Activated naive CD8-positive, alpha-beta T cell treated with anti-CD3 and anti-CD28 coated beads, Interleukin-2, amount 50 U/mL, for 24 hours (primary cell): ENCODE measurements at regions not wholly inside any gene's neighbourhood (a gene's known extent, or its start where the extent isn't known, plus 50 kb on each side); places are given as distances from the start of the nearest gene placed in this dataset.

ENCODE experiments used
- ATAC-seq: fragments of 150-1000 bp; cut with Tn5 transposase; one replicate; pipeline ENCODE4 v1.10.0; 2021
- DNase-seq: peaks from one replicate; pipeline ENCODE4 v3.0.0; 2021
- H3K27ac Mint-ChIP-seq: one replicate; pipeline ENCODE4 v1.8.0; 2021; ENCODE audit warnings: mild to moderate bottlenecking, mixed read lengths
- H3K27me3 Mint-ChIP-seq: one replicate; pipeline ENCODE4 v1.8.0; 2021; ENCODE audit warnings: mixed read lengths
- H3K36me3 Mint-ChIP-seq: one replicate; pipeline ENCODE4 v1.8.0; 2021; ENCODE audit warnings: low read depth, mixed read lengths
- H3K4me1 Mint-ChIP-seq: one replicate; pipeline ENCODE4 v1.8.0; 2021; ENCODE audit warnings: mixed read lengths
- H3K4me3 Mint-ChIP-seq: one replicate; pipeline ENCODE4 v1.8.0; 2021; ENCODE audit warnings: mild to moderate bottlenecking, moderate library complexity, mixed read lengths
- H3K9me3 Mint-ChIP-seq: one replicate; pipeline ENCODE4 v1.8.0; 2021; ENCODE audit warnings: mixed read lengths

DNA sequence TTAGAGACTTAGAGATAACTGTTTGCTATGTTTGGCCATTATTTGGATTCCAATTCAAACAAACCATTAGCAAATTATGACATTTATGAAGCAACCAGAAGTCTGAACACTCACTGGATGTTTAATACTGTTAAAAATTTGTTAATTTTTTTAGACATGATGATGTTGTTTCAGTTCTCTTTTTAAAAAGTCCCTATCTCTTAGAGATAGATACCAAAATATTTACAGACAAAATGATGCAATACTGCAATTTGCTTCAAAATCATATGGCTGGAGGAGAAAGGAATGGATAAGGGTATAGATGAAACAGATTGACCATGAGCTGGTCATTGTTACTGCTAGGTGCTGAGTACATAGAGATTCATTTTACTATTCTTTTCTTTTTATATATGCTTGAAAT is 534.6 kb downstream of the BCOR start:
- Mint-ChIP-seq H3K27me3 (no peaks in the 10 kb centered on the region), H3K4me3 (no peak overlapping the region), H3K4me1 (peaks cover 1% of the 10 kb centered on the region), H3K9me3 (no peaks in the 10 kb centered on the region), H3K36me3 (no peaks in the 10 kb centered on the region), H3K27ac (no peak overlapping the region)
- ATAC-seq = no peak
- no peak for DNase-seq

DNA sequence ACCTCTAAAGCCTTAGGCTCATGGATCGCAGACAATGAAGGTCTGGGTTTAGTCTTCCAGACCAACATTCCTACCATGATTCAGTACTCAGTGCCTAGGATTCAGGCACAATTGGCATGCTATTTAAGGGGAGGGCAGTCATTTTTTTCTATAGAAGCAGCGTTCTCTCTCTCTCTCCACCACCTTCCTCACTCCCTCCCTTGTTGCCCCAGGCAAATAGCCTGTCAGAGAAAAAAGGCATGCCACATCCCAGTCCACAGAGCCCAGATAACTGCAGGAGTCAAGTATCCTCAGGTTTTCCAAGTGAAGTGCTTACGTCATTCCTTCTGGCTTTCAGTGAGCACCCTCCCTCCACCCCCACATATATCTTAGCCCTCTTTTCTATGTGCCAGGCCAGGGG is 533.0 kb downstream of the BCOR start:
- Mint-ChIP-seq H3K9me3 (no peaks in the 10 kb centered on the region), H3K4me3 (no peak overlapping the region), H3K36me3 (no peaks in the 10 kb centered on the region), H3K4me1 (peaks cover 1% of the 10 kb centered on the region), H3K27ac (no peak overlapping the region), H3K27me3 (no peaks in the 10 kb centered on the region)
- ATAC-seq (no peak), DNase-seq (no peak)

GRCh38 chrX:39574178-39574577 is 523.6 kb downstream of the BCOR start:
- H3K27ac Mint-ChIP-seq = no peak overlapping the region
- DNase-seq (no peak), ATAC-seq (no peak)
- H3K36me3 Mint-ChIP-seq = no peaks in the 10 kb centered on the region
- no peaks in the 10 kb centered on the region for H3K9me3 Mint-ChIP-seq
- peaks cover 26% of the 10 kb centered on the region for H3K4me1 Mint-ChIP-seq
- no peak overlapping the region for H3K4me3 Mint-ChIP-seq
- H3K27me3 Mint-ChIP-seq = no peaks in the 10 kb centered on the region

DNA sequence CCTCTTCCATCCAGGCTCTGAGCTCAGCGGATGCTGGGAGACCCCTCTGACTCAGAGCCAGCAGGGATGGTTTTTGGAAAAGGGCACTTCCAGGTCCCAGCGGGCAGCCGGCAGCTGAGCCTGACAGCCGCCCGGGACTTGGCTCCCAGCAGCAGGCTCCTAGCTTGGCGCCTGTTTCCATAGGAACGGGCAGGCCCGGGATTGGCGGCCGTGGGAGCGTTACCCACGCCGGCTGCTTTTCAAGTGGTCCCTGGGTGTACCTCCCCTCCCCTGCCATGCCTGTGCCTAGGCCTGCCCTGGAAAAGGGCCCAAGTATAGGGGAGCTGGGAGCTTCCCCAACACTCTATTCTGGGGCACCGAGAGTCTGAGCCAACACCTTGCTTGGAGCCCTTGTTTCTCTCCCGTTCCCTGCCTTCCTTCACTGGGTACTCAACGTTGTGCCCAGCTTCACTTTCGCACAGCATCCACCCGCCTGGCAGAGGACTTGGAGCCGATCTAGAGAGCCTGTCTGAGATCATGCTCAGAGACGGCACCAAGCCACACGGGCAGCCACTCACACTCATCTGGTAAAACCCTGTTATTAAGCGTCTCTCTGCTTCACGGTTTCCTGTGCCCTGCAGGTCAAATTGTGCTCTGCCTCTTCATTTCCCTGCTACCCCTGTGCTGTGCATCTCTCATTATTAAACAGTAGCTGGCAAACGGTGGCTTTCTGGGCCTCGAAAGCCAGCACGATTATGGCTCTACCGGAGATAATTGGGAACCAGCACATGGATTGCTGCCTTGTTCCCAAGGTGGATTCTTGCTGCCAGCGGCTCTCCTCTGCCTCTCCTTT is 521.5 kb downstream of the BCOR start:
- no peak for ATAC-seq
- Mint-ChIP-seq H3K4me1 (peaks cover 31% of the 10 kb centered on the region), H3K27ac (no peak overlapping the region), H3K36me3 (no peaks in the 10 kb centered on the region), H3K27me3 (no peaks in the 10 kb centered on the region), H3K9me3 (no peaks in the 10 kb centered on the region), H3K4me3 (no peak overlapping the region)
- no peak for DNase-seq

GRCh38 chrX:39577206-39577984 is 520.4 kb downstream of the BCOR start:
- Mint-ChIP-seq H3K9me3 (no peaks in the 10 kb centered on the region), H3K4me3 (no peak overlapping the region), H3K4me1 (peaks cover 31% of the 10 kb centered on the region), H3K27me3 (no peaks in the 10 kb centered on the region), H3K27ac (no peak overlapping the region), H3K36me3 (no peaks in the 10 kb centered on the region)
- DNase-seq (no peak), ATAC-seq (no peak)

DNA sequence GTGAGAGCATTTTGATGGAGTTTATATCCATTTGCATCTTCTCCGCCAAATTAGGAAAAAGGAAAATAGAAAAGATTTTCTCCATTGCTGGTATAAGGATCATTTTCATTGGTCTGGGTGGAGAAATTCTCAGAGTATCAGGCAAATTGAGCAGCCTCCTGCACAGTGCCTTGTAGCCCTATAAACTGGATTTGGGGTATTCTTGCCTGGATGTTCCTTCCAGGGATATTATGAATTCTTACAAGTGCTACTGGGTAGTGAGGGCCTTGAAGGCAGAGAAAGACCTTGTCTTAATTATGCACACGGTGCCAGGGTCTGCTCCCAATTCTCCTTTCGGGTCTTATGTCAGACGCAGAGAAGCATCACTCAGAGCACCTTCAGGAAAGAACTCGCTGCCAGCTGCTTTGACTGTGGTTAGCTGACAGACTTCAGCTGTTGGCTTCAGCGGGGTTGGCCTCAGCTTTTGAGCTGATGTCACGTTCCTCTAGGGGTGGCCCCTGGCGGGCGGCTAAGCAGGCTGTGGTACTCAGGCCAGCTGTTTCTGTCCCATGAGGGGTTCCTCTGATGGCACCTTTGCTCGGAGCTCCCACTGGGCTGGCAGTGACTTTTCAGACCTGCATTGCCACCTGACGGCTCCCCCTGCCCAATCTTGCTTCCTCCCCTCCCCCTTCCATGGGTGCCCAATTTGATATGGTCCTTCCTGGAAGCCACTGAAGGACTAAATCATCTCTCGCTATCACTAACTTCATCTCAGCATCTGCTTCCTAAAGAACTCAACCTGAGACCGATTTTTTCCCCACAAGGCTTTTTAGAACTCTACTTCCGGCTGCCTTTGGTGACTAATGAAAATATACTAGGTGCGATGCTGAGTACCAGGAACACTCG is 519.5 kb downstream of the BCOR start:
- H3K27ac Mint-ChIP-seq = peak overlapping the region; percentile 91
- peaks cover 31% of the 10 kb centered on the region for H3K4me1 Mint-ChIP-seq
- peak overlapping the region; percentile 51 for H3K4me3 Mint-ChIP-seq
- no peaks in the 10 kb centered on the region for H3K9me3 Mint-ChIP-seq
- no peaks in the 10 kb centered on the region for H3K27me3 Mint-ChIP-seq
- H3K36me3 Mint-ChIP-seq = no peaks in the 10 kb centered on the region
- peak; percentile 96 for ATAC-seq
- DNase-seq = peak; percentile 65

- H3K9me3 Mint-ChIP-seq = no peaks in the 10 kb centered on the region
- ATAC-seq (no peak), DNase-seq (no peak)
- H3K4me3 Mint-ChIP-seq = no peak overlapping the region
- no peak overlapping the region for H3K27ac Mint-ChIP-seq
- no peaks in the 10 kb centered on the region for H3K36me3 Mint-ChIP-seq
- no peaks in the 10 kb centered on the region for H3K27me3 Mint-ChIP-seq
- peaks cover 31% of the 10 kb centered on the region for H3K4me1 Mint-ChIP-seq
These were observed 517.7 kb downstream of the BCOR start for GRCh38 chrX:39580043-39580442.

- peaks cover 30% of the 10 kb centered on the region for H3K4me1 Mint-ChIP-seq
- no peaks in the 10 kb centered on the region for H3K9me3 Mint-ChIP-seq
- DNase-seq (no peak), ATAC-seq (no peak)
- no peak overlapping the region for H3K27ac Mint-ChIP-seq
- H3K36me3 Mint-ChIP-seq = no peaks in the 10 kb centered on the region
- no peak overlapping the region for H3K4me3 Mint-ChIP-seq
- H3K27me3 Mint-ChIP-seq = no peaks in the 10 kb centered on the region
These were observed 516.3 kb downstream of the BCOR start for GRCh38 chrX:39581411-39581810.

DNA sequence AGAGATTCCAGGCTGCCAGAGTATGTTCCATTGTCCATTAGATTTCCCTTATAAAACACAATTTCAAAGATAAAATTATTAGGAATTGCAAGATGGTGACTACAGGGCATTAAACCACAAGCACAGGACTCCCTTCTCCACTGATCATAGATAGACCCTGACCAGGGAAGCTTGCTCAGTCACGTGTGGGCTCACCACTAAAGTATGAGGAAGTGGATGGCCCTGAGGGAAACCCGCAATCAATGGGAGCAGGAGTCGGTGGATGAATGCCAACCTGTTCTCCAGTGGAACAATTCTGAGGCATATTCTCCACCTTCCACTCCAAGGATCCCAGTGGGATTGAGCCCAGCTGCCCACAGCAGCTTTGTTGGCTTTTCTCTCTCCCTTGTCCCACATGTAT is 515.7 kb downstream of the BCOR start:
- Mint-ChIP-seq H3K9me3 (no peaks in the 10 kb centered on the region), H3K27me3 (no peaks in the 10 kb centered on the region), H3K36me3 (no peaks in the 10 kb centered on the region), H3K4me1 (peaks cover 26% of the 10 kb centered on the region), H3K4me3 (no peak overlapping the region), H3K27ac (no peak overlapping the region)
- no peak for DNase-seq
- no peak for ATAC-seq

- DNase-seq = no peak
- Mint-ChIP-seq H3K27me3 (no peaks in the 10 kb centered on the region), H3K4me3 (no peak overlapping the region), H3K9me3 (no peaks in the 10 kb centered on the region), H3K27ac (no peak overlapping the region), H3K4me1 (peaks cover 18% of the 10 kb centered on the region), H3K36me3 (no peaks in the 10 kb centered on the region)
- no peak for ATAC-seq
These were observed 514.8 kb downstream of the BCOR start for GRCh38 chrX:39582976-39583375.

DNA sequence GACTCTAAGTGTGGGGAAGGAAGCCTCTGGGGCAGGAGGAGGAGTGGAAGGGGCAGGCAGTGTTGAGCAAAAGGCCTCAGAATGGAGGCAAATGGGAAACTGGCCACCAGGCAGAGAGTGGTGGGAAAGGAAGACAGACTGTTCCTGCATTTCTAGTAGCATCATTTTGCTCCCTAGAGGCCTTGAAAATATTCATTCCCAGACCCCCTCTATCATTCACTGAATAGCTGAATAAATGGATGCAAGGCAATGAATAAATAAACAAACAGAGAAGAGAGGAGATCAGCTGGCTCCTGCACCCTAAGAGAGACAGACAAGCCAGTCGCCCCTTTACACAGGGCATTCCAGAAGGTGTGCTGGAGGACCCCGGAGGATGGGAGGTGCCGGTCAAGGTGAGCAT is 511.9 kb downstream of the BCOR start:
- Mint-ChIP-seq H3K4me3 (no peak overlapping the region), H3K4me1 (peaks cover under 1% of the 10 kb centered on the region), H3K27me3 (no peaks in the 10 kb centered on the region), H3K36me3 (no peaks in the 10 kb centered on the region), H3K27ac (no peak overlapping the region), H3K9me3 (no peaks in the 10 kb centered on the region)
- DNase-seq = no peak
- no peak for ATAC-seq

DNA sequence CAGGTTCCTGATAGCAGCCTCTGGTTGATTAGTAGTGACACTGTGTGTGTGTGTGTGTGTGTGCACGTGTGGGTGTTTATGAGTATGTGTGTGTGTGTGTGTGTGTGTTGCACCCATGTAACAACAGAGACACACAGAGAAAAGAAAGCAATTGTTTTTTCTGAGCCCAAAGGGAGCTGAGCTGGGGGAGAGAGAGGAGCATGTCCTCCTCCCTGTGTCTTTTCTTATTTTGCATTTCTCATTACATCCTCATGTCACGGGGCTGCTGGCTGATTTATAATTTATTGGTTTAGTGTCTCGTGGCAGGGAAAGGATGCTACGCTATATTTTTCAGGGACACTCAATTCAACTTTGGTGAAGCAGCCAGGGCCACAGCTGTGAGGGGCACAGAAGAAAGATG is 511.4 kb downstream of the BCOR start:
- no peak for ATAC-seq
- Mint-ChIP-seq H3K36me3 (no peaks in the 10 kb centered on the region), H3K27me3 (no peaks in the 10 kb centered on the region), H3K4me3 (no peak overlapping the region), H3K9me3 (no peaks in the 10 kb centered on the region), H3K4me1 (no peaks in the 10 kb centered on the region), H3K27ac (no peak overlapping the region)
- no peak for DNase-seq

DNA sequence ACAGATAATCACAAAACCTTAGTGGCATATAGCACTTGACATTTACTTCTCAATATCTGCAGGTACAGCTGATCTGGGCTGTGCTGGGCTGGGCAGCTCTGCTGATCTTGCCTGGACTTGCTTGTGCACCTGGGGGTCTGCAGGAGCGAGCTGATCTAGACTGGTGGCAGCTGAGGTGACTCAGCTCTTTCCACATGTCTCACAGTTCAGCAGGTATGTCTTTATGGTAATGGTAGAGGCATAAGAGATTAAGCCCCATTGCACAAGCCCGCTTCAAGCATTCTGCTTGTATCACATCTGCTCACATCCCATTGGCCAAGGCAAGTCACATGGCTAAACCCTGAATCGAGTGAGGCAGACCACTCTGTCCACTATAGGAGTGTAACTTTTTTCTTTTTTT is 506.7 kb downstream of the BCOR start:
- Mint-ChIP-seq H3K4me3 (no peak overlapping the region), H3K4me1 (peaks cover 10% of the 10 kb centered on the region), H3K9me3 (no peaks in the 10 kb centered on the region), H3K27ac (no peak overlapping the region), H3K27me3 (no peaks in the 10 kb centered on the region), H3K36me3 (no peaks in the 10 kb centered on the region)
- DNase-seq (no peak), ATAC-seq (no peak)

DNA sequence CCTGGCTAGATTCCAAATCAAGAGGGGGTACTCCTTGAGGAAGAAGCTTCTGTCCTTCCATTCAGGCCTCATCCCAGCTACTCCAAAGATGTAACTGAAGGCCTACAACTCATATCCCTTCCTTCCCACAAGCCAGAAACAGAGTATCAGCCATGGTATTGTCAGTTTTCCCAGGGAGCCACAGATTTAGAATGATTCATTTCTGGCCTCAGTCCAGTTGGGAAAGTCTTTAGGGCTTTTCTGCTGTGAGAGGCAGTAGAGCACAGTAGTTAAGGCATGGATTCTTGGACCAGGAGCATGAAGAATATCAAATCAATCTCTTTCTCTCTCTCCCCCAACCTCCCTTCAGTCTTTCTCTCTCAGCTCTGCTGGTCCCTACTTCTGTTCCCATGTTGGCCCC is 505.0 kb downstream of the BCOR start:
- no peak overlapping the region for H3K27ac Mint-ChIP-seq
- no peaks in the 10 kb centered on the region for H3K9me3 Mint-ChIP-seq
- DNase-seq (no peak), ATAC-seq (no peak)
- no peaks in the 10 kb centered on the region for H3K36me3 Mint-ChIP-seq
- H3K27me3 Mint-ChIP-seq = no peaks in the 10 kb centered on the region
- no peak overlapping the region for H3K4me3 Mint-ChIP-seq
- peaks cover 24% of the 10 kb centered on the region for H3K4me1 Mint-ChIP-seq
